ENCODE measurements at regions not wholly inside any gene's neighbourhood (a gene's known extent, or its start where the extent isn't known, plus 50 kb on each side); places are given as distances from the start of the nearest gene placed in this dataset.

GRCh38 chr9:100914266-100914665 lies 114.3 kb upstream of the PLPPR1 start:
- no peak for TF ChIP-seq CTCF (conservative IDR thresholded peaks at IDR 0.05; ENCODE audit: low read depth, low read length)
- TF ChIP-seq EZH2phosphoT487 (IDR thresholded peaks at IDR 0.05; ENCODE audit: borderline replicate concordance, low read length) = no peak
- TF ChIP-seq EZH2 (IDR thresholded peaks at IDR 0.05; ENCODE audit: low read length, unreplicated experiment) = no peak

All from PC-3 (cell line).